HG02610 (cell line): ENCODE measurements at regions not wholly inside any gene's neighbourhood (a gene's known extent, or its start where the extent isn't known, plus 50 kb on each side); places are given as distances from the start of the nearest gene placed in this dataset.

Experiments used
- ATAC-seq: cut with Tn5 transposase; IDR thresholded peaks from one replicate; pipeline ENCODE4 v1.9.1; 2021; ENCODE audit warnings: mild to moderate bottlenecking, moderate library complexity; ENCODE audit not compliant: unreplicated experiment

DNA sequence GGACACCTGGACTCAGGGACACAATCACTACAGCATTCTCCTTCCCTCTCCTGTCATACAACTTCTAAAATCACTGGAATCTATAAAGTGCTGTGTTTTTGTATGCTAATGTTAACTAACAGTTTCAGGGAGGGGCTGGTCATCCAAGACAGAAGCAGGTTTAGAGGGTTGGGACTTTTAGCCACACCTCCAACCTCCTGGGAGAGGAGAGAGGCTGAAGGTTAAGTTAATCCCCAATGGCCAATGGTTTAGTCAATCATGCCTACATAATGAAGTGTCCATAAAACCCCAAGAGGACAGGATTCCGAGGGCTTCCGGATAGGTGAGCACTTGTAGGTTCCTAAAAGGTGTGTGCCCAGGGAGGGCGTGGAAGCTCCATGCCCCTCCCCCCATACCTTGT is 219.3 kb upstream of the CTNNB1 start:
- peak; percentile 7 for ATAC-seq

DNA sequence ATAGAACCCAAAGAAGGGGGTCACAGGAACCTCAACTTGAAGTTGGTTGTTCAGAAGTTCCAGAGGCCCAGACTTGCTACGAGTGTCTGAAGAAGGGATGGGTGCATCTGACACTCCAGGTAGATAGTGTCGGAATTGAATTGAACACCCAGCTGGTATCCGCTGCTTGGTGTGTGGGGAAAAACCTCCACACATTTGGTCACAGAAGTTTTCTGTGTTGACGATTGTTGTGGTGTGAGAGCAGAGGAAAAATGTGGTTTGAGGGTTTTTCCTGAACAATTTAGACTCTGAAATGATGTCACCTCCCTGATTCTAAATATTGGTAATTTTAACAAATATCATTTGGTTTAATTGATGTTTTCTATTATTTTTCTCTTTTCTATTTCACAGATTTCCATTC is 218.8 kb upstream of the CTNNB1 start:
- ATAC-seq, result peak; percentile 68

DNA sequence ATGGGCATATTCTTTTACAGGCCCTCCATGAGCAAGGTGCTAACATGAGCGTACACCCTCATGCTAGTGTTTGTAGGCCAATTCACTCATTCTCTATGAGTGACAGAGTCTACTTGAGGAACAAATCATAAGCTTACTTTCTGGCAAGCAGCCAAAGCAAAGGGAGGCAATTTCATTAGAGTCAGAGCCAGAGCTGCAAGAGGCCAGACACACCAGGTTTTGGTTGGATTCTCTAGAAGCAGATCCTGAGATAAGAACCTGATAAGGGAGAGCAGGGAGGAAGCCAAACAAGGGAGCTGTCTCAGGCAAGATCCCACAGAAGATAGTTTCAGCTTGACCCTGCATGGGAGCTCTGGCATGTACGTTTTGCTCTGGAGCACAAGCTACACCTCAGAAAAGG is 214.1 kb upstream of the CTNNB1 start:
- ATAC-seq, result no peak

DNA sequence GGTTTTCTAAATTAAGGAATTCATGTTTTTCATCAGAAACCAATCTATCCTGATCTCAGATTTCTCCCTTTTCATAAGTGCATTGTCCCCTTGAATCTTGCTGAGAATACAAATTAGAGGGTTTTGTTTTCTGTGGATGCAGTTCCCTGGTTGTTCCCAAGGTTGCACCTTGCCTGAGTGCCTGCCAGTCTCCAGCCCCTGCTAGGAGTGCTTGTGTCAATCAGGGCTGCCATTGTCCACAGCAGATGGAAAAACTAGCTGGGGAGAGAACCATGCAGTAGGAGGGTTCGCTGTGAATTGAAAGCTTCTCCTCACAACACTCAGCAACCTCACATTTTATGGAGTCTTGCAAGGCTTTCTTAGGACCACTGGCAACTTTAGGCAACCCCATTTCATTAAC is 210.8 kb upstream of the CTNNB1 start:
- ATAC-seq, result no peak

DNA sequence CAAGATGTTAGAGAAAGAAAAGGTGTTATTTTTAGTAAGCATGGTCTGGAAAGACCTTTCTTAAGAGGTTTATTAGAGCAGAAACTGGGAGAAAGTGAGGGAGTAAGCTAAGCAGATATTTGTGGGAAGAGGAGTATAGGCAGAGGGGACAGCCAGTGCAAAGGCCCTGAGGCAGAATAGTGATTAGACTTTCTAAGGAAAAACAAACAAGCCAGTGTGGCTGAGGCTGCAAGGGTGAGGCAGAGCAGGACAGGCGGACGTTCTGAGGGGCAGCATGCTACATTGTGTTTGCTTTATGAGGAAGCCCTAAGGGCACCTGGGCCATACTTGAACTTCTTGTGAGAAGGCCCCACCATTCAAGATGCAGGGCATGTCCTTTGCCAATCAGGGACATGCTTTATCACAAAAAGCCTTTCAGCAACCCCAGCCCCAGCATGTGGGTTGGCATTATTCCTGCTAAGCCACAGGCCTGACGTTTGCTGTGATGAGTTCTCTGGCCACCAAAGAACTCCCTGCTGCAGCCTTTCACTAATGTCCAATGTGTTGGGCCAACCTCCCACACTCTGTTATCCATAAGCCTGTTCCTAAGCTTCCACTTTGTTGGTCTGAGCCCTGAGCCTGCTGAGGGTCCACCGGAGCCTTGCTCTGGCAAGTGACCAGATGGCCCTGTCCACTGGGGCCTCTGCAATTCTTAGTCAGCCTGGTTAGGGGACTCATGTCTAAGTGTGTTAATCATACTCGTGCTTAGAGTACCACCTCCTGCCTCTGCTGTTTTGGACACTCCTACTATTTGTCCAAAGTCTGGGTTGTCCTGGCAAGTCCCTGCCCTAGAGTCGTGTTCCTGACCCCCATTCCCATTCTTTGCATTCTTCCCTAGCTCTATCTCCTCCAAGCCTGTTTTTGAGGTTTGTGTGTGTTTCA is 209.9 kb upstream of the CTNNB1 start:
- no peak for ATAC-seq

DNA sequence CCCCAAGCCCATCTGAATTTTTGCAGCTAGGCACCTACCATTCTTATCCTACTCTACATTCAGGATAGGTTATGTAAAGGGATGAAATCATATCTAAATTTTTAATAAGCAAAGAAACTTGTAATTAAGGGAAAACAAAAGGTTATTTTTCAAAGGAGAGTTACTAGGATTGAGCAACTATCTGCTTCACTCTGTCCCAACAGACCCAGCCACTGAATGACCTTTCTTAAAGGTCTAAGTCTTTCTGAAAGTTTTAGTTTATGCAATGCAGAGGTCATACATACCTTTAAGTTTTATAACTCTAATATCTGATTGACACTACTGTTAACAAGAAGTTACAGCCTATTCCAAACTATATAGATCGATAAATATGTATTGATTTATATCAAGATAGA is 209.2 kb upstream of the CTNNB1 start:
- no peak for ATAC-seq

DNA sequence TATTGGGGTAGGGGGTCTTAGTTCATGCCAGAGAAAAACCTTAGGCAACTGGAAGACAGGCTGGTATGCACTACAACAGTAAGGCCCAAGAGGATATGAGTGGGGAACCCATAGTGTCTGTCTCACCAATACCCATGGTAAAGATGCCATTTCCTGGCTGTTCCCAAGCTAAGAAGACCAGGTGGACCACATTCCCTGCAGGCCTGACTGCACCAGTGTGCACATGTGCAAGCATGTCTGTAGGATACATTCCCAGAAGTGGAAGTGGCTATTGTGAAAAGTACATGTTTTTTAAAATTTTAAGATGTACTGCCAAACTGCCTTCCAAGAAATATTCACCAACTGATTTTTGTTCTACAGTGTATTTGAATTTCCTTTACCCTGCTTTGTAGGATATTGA is 207.3 kb upstream of the CTNNB1 start:
- ATAC-seq, result no peak

DNA sequence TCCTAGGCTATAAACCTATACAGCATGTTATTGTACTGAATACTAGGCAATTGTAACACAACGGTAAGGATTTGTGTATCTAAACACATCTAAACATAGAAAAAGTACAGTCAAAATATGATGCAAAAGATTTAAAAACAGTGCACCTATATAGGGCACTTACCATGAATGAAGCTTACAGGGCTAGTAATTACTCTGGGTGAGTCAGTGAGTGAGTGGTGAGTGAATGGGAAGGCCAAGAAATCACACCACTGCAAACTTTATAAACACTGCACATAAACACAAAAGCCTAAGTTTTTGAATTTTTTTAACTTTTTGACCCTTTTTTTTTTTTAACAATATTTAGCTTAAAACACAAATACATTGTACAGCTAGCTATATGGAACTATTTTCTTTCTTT is 204.7 kb upstream of the CTNNB1 start:
- no peak for ATAC-seq

DNA sequence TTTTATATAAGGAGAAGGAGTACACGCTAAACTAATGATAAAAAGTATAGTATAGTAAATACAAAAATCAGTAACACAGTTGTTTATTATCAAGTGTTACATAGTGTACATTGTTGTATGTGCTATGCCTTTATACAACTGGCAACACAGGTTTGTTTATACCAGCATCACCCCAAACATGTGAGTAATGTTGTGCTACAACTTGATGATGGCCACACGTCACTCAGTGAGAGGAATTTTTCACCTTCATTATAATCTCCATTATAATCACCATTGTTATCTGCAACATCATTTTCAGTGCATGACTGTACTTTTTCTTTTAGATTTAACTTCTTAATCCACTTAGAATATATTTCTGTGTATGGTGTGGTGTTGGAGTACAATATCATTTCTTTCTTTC is 204.0 kb upstream of the CTNNB1 start:
- ATAC-seq, result no peak

DNA sequence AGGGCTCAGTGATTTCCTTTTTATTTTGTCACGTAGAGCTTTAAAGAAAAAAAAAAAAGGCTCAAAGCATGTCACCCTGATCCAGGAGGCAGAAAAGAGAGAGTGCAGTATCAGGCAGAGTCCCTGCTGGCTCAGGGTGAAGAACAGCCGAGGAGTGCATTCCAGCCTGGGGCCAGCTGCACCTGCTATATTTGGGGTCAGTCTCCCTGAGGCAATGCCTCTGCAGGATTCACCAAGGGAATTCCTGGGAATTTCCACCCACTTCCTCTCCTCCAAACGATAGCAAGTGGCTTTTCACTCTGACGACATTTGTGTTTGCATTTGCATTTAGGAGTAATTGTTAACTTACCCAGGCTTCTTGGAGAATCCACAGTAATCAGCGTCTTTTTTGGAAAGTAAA is 202.9 kb upstream of the CTNNB1 start:
- no peak for ATAC-seq

DNA sequence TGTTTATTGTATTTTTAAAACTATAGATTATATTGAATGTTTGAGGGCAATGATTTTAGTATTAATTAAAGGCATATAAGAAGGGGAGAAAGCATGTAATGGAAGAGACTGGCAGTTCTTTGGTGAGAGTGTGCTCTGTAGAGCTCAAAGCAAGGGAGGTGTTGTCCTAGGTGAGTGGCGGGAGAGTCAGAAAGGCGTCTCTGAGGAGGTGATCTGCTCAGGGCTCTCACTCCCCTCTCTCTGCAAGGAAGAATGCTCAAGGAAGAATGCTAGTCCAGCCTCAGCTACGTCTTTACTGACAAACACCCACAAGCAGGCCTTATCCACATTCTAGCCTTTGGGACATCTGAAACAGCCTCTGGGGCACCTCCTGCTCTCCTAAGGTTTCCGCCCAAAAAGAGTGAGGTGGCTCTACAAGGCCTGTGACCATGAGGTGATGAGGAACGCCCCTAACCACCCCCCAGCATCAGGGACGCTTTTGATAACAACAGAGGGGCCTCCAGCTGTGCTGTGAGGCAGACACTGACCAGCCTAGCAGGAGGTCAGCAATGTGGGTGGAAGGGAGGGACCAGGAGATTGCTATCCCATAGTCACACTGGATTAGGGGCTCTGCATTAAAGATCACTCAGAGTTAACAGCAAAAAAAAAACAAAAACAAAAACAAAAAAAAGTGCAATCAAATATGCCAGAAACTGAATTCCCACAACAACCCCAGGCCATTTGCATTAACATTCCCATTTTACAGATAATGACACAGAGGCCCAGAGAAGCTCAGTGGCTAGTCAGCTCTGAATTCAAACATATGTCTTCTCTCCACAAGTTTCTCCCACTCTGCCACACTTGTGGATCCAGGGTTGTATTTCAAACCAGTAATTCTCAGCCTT is 202.2 kb upstream of the CTNNB1 start:
- no peak for ATAC-seq

DNA sequence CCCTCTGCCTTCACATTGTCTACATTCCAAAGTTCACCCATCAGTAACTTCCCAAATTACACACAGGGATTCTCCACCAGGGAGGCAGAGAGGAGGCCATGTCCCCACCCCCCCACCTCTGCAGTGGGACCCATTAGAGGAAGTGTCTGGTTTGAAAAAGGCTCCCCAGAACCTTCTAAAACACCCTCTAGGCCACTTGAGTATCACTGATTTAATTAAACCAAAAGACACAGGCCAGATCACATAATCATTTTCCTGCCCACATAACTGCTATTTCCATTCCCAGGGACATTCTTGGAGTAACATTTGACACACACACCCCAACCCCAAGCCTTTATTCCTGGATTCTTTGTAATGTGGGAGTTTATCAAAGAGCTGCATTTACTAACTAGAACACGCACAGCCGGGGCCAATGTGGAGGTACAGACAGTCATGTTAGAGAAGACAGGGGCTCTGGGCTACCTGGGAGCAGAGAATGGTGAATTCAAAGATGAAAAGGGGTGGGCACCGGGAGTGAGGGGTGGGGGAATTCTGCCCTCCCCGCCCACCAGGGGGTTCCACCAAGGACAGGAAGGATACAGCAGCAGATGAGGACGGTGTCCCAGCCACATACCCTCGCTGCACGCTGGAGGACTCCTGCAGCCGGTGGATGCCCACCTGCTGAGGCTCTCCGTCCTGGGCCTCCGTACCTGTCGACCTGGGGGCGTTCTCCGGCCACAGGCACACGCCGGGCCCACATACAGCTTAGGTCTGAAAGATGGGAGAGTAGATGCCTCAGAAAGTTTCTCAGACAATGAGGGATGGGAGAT is 201.4 kb upstream of the CTNNB1 start:
- no peak for ATAC-seq

DNA sequence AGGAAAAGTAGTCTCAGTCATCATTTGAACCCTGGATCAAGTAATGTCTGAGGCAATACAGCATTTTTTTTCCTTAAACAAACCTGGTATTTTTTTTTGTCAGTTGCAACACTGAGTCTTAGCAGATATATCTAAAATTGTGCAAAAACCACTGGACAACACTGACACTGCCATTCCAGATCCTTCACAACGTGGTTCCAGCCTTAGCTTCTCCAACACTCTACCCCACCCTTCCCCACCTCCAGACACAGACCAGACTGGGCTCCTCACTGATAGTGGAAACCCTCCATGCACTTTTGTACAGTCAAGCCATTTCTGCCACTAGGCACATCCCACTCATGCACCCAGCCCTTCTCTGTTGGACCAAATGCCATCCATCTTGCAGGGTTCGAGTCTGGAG is 199.6 kb upstream of the CTNNB1 start:
- no peak for ATAC-seq

DNA sequence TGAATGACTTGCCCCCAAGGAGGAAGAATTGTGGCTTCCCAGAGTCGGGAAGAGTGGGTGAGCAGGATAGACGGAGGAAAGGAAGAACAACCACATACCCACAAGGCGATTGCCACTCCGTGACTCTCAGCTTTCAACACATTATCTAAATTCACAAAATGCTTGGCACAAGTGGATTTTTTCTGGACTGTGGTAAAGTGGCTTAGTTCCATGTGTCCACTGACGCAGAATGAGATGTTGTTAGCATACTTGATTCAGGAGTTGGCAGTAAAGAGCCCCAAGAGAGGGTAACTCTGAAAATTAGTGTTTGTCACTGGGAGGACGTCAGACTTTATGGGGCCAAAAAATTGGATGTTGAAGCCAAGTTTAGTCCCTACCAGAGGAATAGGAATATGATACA is 198.8 kb upstream of the CTNNB1 start:
- no peak for ATAC-seq

DNA sequence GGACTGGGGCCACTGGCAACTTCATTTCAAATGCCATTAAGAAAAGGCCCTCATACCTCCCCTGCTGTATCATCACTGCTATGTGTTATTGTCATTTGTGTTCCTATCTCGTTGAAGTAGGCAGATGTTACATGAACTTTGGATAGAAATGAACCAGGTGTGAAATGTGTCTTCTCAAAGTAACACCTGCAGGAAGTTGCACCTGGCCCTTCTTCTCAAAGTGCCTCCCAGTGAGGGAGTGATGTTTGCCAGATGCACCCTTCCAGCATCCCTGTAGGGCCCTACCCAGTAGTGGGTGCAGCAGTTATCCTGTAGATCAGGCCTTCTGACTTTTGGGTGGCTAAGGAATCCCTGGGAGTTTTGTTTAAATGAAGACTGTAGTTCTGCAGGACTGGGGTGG is 197.7 kb upstream of the CTNNB1 start:
- no peak for ATAC-seq

DNA sequence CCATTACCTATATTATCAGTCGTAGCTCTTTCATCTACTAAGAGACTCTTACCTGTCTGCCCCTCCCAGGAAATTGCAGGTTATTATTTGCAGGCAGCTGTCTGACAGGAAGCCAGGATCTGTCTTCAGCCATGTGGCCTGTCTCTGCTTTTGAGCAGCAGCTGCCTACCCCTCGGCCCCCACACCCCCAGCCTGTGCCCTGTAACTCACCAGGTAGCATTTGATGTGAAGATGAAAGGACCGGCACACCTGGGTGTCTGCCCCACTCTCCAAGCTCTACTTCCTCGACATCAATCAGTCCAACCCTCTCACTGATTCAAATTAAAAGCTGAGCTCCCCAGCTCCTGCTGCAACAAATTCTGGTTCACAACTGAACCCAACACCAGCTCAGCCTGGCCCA is 197.2 kb upstream of the CTNNB1 start:
- no peak for ATAC-seq

DNA sequence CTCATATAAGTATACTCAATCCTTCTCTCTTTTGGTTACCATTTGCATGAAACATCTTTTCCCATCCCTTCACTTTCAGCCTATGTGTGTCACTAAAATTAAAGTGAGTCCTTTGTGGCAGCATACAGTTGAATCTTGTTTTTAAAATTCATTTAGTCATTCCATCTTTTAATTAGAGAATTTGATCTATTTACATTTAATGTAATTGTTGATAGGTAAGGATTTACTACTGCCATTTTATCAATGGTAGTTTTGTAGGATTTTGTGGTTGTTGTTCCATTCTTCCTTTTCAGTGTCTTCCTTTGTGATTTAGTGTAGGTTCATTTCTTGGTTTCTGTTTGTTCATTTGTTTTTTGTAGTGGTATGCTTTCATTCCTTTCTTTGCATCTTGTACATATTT is 191.9 kb upstream of the CTNNB1 start:
- ATAC-seq, result no peak

DNA sequence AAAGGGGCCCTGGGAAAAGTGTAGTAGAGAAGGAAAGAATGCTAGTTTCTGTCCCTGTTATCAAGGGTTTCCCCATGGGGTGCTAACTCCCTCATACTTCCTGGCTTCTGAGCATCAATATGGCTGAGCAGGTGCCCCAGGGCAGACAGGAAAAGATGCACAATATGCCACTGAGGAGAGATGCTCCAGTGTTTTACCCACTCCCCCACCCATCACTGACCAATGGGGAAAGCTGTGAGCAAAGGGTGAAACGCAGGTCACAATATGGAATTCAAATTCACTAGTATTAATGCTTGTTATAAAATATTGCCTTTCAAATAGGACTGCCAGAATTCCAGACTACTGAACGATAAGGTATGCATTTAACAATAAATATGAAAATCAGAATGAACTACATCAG is 187.5 kb upstream of the CTNNB1 start:
- no peak for ATAC-seq

DNA sequence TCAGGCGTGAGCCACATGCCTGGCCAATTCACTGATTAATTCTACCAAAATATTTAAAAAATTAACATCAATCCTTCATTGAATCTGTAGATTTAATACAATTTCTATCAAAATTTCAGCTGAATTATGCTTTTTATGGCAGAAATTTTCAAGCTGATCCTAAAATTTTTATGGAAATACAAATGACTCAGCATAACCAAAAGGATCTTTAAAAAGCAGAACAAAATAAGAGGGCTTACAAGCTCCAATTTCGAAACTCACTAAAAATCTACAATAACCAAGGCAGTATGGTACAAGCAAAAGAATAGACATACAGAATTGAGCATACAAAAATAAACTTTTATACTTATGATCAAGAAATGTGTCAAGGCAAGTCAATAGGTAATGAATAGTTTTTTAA is 180.4 kb upstream of the CTNNB1 start:
- ATAC-seq, result no peak

DNA sequence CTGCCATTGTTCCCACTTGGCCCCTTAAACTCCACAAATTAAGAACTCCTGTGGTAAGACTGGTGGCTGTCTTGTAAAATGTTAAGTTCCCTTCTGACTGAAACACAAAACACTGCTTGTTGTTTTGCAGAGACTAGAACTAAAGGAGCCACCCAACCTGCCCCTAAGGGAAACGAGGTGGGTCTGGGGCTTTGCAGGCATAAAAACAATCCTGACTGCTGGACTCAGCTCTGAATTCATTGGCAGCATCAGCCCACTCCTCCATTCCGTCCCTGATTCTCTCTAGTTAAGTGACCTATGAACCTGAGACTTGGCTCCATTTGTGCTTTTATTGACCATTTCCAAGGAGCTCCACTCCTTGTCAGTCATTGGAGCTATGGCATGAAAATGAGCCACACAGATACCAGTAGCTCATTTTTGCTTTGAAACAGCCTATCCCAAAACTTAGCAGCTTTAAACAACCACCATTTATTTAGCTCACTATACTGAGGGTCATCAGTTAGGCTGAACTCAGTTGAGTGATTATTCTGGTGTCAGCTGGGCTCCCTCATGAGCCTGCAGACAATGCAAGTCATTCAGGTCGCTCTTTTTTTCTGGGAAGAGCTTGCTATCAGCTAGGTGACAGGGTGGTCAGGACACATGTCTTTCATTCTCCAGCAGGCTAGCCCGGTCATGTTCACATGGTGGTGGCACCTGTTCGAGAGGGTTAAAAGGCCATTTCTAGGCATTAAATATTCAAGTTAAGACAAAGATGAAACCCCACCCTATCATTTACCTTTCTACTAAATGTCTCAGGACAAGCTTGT is 175.1 kb upstream of the CTNNB1 start:
- no peak for ATAC-seq
